ENCODE measurements at regions not wholly inside any gene's neighbourhood (a gene's known extent, or its start where the extent isn't known, plus 50 kb on each side); places are given as distances from the start of the nearest gene placed in this dataset.

DNA sequence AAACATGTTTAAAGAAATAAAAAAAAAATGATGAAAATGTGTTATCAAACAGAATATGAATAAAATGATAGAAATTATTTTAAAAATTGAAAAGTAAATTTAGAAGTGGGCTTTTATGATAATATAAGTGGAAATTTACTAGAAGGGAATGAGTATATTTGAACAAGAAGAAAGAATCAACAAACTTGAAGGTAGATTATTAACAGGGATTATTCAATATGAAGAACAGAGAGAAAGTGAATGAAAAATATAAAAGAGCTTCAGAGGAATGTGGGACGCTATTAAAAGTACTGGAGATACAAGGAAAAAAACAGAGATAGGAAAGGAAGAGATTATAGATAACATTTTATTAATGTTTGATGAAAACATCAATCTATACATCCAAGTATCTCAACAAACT, 1014.4 kb upstream of the CITED2 start:
- TF ChIP-seq, protein P1, sequence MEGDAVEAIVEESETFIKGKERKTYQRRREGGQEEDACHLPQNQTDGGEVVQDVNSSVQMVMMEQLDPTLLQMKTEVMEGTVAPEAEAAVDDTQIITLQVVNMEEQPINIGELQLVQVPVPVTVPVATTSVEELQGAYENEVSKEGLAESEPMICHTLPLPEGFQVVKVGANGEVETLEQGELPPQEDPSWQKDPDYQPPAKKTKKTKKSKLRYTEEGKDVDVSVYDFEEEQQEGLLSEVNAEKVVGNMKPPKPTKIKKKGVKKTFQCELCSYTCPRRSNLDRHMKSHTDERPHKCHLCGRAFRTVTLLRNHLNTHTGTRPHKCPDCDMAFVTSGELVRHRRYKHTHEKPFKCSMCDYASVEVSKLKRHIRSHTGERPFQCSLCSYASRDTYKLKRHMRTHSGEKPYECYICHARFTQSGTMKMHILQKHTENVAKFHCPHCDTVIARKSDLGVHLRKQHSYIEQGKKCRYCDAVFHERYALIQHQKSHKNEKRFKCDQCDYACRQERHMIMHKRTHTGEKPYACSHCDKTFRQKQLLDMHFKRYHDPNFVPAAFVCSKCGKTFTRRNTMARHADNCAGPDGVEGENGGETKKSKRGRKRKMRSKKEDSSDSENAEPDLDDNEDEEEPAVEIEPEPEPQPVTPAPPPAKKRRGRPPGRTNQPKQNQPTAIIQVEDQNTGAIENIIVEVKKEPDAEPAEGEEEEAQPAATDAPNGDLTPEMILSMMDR (IDR thresholded peaks at IDR 0.05), result no peak
- TF ChIP-seq POLR2A (IDR thresholded peaks at IDR 0.05), result no peak

Data from heart left ventricle (tissue), 13 donors.